IMR-90 (cell line): ENCODE measurements at regions not wholly inside any gene's neighbourhood (a gene's known extent, or its start where the extent isn't known, plus 50 kb on each side); places are given as distances from the start of the nearest gene placed in this dataset.

Experiments used
- BHLHE40 ChIP-seq: fragments of 150-350 bp; IDR thresholded peaks from 2 replicates; pipeline ENCODE4 v1.6.1; 2016; ENCODE audit warnings: mild to moderate bottlenecking, low read depth, low read length
- CEBPB ChIP-seq: IDR thresholded peaks from 2 replicates; pipeline ENCODE4 v1.6.1; 2012; ENCODE audit warnings: low read depth, low read length, improper control_type of control experiment
- CHD1 ChIP-seq: IDR thresholded peaks from 2 replicates; pipeline ENCODE4 v1.6.1; 2012; ENCODE audit warnings: low read depth, low read length, improper control_type of control experiment
- CTCF ChIP-seq: conservative IDR thresholded peaks from 2 replicates; pipeline ENCODE4 v1.5.1; 2012; ENCODE audit warnings: mild to moderate bottlenecking, low read depth, low read length, improper control_type of control experiment
- ELK1 ChIP-seq: fragments of 150-350 bp; IDR thresholded peaks from 2 replicates; pipeline ENCODE4 v1.6.1; 2016; ENCODE audit warnings: low read depth, mild to moderate bottlenecking, low read length, moderate library complexity, borderline replicate concordance
- FOS ChIP-seq: fragments of 150-350 bp; IDR thresholded peaks from 2 replicates; pipeline ENCODE4 v1.6.1; 2016; ENCODE audit warnings: low read depth, low read length
- MAFK ChIP-seq: IDR thresholded peaks from 2 replicates; pipeline ENCODE4 v1.6.1; 2012; ENCODE audit warnings: low read depth, low read length, improper control_type of control experiment
- MAZ ChIP-seq: IDR thresholded peaks from 2 replicates; pipeline ENCODE4 v1.6.1; 2012; ENCODE audit warnings: low read depth, mild to moderate bottlenecking, low read length, improper control_type of control experiment, moderate library complexity, borderline replicate concordance
- NFE2L2 ChIP-seq: fragments of 150-350 bp; IDR thresholded peaks from 2 replicates; pipeline ENCODE4 v1.6.1; 2016; ENCODE audit warnings: low read depth, mild to moderate bottlenecking, low read length
- POLR2A ChIP-seq: IDR thresholded peaks from 2 replicates; pipeline ENCODE4 v1.6.1; 2012; ENCODE audit warnings: mild to moderate bottlenecking, low read depth, low read length
- RAD21 ChIP-seq: IDR thresholded peaks from 2 replicates; pipeline ENCODE4 v1.6.1; 2012; ENCODE audit warnings: low read length, improper control_type of control experiment
- RFX5 ChIP-seq: IDR thresholded peaks from 2 replicates; pipeline ENCODE4 v1.8.0; 2012; ENCODE audit warnings: low read depth, mild to moderate bottlenecking, low read length, moderate library complexity
- SMC3 ChIP-seq: fragments of 150-350 bp; IDR thresholded peaks from 2 replicates; pipeline ENCODE4 v1.6.1; 2016; ENCODE audit warnings: low read depth, mild to moderate bottlenecking, antibody characterized with exemption, low read length, moderate library complexity
- USF2 ChIP-seq: fragments of 150-350 bp; IDR thresholded peaks from 2 replicates; pipeline ENCODE4 v1.6.1; 2017; ENCODE audit warnings: mild to moderate bottlenecking, antibody characterized with exemption, low read length, low read depth

GRCh38 chr7:98685541-98685940 lies 68.5 kb downstream of the NPTX2 start:
- no peak for TF ChIP-seq CTCF
- no peak for TF ChIP-seq POLR2A
- no peak for TF ChIP-seq SMC3
- no peak for TF ChIP-seq MAFK
- no peak for TF ChIP-seq RFX5
- no peak for TF ChIP-seq NFE2L2
- no peak for TF ChIP-seq USF2
- no peak for TF ChIP-seq CHD1
- no peak for TF ChIP-seq ELK1
- no peak for TF ChIP-seq CEBPB
- TF ChIP-seq FOS, result no peak
- no peak for TF ChIP-seq RAD21
- no peak for TF ChIP-seq BHLHE40
- TF ChIP-seq MAZ, result no peak
